HG03159 (cell line): ENCODE measurements at regions not wholly inside any gene's neighbourhood (a gene's known extent, or its start where the extent isn't known, plus 50 kb on each side); places are given as distances from the start of the nearest gene placed in this dataset.

Source experiments
- ATAC-seq: cut with Tn5 transposase; IDR thresholded peaks from one replicate; pipeline ENCODE4 v1.9.1; 2021; ENCODE audit warnings: mild to moderate bottlenecking, moderate library complexity; ENCODE audit not compliant: unreplicated experiment

DNA sequence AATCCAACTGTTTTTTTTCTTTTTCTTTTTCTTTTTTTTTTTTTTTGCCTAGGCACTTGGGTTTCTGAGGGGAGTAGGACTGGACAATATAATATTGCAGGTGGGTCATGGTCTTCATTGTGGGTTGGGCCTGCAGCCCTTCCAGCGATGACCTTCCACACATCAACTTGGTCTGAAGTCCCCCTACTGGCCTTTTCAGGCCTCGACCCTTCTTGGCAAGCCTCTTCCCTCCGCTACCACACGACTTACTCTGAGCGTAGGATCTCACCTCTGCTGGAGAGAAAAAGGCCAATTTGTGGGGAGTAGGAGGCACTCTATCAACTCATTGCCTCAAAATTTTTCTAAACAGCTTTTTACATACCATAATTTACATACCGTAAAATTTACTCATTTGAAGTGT lies 51.1 kb upstream of the GRIK3 start:
- no peak for ATAC-seq

- ATAC-seq: no peak
Measured at GRCh38 chr1:37089750-37090149, 55.4 kb upstream of the GRIK3 start.

DNA sequence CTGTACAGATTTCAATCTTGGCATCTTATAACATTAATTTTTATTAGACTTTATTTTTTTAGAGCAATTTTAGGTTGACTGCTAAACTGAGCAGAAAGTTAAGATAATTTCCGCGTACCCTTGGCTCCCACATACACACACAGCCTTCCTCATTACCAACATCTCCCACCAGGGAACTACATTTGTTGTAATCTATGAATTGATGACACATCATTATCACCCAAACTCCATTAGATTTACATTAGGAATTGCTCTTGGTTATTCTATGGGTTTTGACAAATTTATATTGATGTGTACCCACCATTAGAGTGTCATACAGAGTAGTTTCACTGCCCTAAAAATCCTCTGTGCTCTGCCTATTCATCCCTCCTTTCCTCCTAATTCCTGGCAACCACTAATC lies 56.4 kb upstream of the GRIK3 start:
- ATAC-seq: no peak

- ATAC-seq: no peak
Measured at GRCh38 chr1:37092937-37093336, 58.6 kb upstream of the GRIK3 start.

- no peak for ATAC-seq
Measured at GRCh38 chr1:37094302-37094701, 60.0 kb upstream of the GRIK3 start.

DNA sequence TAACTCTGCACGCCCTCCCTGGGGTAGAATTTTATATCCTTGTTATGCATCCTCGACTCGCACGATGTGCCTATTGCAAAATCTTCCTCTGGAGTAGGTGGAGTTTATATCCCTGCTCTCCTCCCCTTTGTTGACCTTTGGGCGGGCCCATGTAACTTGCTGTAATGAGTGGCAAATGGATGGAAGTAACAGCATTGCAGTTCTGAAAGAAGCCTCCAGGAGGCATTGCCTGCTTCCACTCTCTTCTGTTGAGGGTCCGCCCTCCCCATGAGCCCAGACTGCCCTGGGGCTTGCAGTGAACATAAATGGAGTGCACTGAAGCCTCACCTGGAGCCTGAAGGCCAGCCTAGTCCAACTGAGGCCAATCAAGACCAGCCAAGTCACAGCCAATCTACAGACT lies 62.2 kb upstream of the GRIK3 start:
- no peak for ATAC-seq

- no peak for ATAC-seq
Measured at GRCh38 chr1:37097731-37098130, 63.4 kb upstream of the GRIK3 start.

- no peak for ATAC-seq
Measured at GRCh38 chr1:37098237-37098636, 63.9 kb upstream of the GRIK3 start.

- ATAC-seq: no peak
Measured at GRCh38 chr1:37100310-37100709, 66.0 kb upstream of the GRIK3 start.

GRCh38 chr1:37102656-37103382 lies 68.5 kb upstream of the GRIK3 start:
- no peak for ATAC-seq

DNA sequence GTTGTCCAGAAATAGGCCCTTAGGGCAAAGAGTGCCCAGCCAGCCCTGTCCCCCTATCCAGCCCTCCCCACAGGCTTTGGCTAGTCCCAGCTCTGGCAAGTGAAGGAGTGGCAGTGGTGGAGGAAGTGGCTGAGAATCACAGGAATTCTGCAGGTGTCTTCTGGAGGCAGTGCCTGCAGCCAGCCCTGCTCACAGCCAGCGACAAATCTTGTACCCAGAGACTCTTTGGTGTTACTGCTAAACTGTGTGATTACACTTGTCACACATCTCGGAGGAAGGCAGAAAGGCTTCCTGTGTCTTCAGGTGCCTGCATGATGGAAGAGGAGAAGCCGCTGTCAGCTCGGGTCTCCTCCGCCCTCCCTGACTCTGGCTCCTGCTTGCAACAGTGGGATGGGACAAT lies 71.6 kb upstream of the GRIK3 start:
- no peak for ATAC-seq

GRCh38 chr1:37107153-37107907 lies 73.0 kb upstream of the GRIK3 start:
- ATAC-seq: no peak

GRCh38 chr1:37108596-37109188 lies 74.4 kb upstream of the GRIK3 start:
- ATAC-seq: no peak

GRCh38 chr1:37112430-37112829 lies 78.1 kb upstream of the GRIK3 start:
- ATAC-seq: no peak

DNA sequence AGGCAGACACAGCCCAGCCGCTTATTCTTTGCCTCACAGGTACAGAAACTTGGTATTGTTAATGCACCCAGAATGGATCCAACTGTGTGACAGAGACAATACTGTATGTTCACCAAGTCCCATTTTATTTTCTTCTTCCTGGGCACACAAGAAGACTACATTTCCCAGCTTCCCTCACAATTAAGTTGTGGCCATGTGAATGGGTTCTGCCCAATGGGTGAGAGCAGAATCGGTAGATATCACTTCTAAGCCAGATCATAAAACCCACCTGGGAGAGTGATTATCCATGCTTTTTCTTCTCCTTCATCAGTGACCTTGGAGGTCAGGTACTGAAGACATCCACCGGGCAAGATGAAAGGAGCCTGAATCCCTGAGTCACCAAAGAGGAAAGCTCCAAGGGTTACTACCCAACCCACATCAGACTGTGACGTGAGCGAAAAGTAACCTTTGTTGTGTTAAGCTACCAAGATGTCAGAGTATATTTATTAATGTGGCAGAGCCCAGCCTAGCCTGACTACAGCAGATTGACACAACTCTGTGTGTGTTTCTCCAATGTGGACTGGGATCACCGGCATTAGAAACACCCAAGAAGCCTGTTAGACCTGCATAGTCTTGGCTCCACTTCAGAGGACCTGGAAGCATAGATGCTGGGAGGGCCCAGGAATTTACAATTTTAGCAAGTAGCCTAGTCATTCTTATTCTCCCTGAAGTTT lies 79.1 kb upstream of the GRIK3 start:
- no peak for ATAC-seq

DNA sequence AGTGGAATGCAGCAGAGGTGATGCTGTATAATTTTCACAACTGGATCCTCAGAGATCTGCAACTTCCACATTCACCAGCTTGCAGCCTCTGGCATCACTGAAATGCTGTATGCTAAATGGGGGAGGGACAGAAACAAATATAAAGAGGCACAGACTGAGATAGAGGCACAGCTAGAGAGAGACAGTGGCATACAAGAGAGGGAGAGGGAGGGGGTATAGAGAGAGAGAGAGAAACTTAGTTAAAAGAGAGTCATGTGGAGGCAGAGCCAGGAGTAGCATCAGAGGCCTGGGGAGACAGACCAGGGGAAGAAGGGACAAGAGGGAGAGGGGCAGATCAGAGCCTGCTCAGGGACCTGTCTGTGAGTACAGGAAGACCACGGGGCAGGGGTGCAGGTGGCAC lies 84.5 kb upstream of the GRIK3 start:
- ATAC-seq: no peak

GRCh38 chr1:37120279-37120678 lies 86.0 kb upstream of the GRIK3 start:
- no peak for ATAC-seq

DNA sequence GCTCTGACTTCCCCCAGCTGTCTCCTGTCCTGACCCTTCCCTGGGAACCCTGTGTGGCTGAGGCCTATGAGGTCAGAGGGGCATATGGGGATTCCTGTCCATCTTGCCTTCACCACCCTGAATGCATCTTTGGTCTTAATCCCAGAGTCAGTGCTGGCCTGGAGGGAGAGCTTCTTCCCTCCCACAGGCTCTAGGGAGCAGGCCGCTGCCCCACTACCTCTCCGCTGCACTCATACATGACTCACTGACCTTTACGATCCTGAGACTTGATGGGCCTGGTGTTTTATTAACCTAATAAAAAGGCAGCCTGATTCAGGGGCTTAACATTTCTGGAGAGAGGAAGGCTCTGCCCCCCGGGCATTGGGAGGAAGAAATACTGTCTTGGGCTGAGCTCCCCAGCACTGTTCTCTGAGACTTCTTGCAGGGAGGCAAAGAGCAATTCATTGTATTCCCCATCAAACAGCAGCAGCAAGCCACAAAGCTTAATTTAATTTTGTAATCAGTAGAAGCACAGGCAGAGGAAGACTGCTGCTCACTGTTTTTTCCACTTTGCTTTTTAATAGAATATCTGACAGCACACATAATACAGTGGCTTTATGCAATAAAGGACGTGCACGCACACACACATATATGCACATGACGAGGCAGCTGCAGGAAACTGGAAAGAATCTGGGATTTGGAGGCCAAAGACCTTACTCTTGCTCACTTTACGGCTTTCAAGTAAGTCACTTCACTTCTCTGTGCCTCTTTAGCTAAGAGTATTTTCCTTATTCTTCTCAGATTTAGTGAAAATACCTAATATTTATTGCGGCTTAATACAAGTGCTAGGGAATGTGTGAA lies 89.2 kb upstream of the GRIK3 start:
- ATAC-seq: no peak

DNA sequence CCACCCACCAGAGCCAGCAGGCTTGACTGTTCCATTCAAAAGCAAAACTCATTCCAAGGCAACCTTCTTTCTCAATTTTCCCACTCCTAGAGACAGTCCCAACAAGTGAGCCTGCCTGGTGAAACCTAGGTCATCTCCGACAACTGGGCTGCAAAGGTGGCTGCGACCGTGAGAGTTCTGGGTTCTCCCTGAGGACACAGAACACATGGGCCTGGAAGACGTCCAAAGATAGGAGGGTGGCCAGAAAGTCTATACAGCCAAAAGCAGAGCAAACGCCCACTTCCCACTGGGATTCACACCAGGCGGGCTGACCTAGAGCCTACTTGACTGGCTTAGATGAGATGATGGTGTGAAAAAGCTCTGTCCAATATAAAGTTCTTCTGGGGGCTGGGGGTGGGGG lies 90.2 kb upstream of the GRIK3 start:
- no peak for ATAC-seq

GRCh38 chr1:37125295-37125694 lies 91.0 kb upstream of the GRIK3 start:
- ATAC-seq: no peak
